NCI-H2107 (cell line): ENCODE measurements at regions not wholly inside any gene's neighbourhood (a gene's known extent, or its start where the extent isn't known, plus 50 kb on each side); places are given as distances from the start of the nearest gene placed in this dataset.
"Not testable (repeated sequence)": the region's sequence is repeated elsewhere in the genome, so short reads cannot be mapped to it uniquely, and the experiment has no call there.

Experiments
- DNase-seq: peaks from one replicate; lab custom pipeline; 2025; lab: John Stamatoyannopoulos, UW

GRCh38 chr1:38746941-38747600 is 112.5 kb downstream of the RRAGC start:
- DNase-seq, result peak; percentile 85

- DNase-seq, result no peak
These were observed 113.1 kb downstream of the RRAGC start for GRCh38 chr1:38746402-38746935.

GRCh38 chr1:38745476-38746401 is 113.8 kb downstream of the RRAGC start:
- DNase-seq, result no peak

- DNase-seq, result no peak
These were observed 114.9 kb downstream of the RRAGC start for GRCh38 chr1:38744452-38745350.

- DNase-seq, result no peak
These were observed 116.4 kb downstream of the RRAGC start for GRCh38 chr1:38743184-38743583.

GRCh38 chr1:38741341-38741740 is 118.2 kb downstream of the RRAGC start:
- DNase-seq, result no peak

- no peak for DNase-seq
These were observed 119.1 kb downstream of the RRAGC start for GRCh38 chr1:38740487-38740886.

- DNase-seq, result no peak
These were observed 121.4 kb downstream of the RRAGC start for GRCh38 chr1:38738207-38738606.

- DNase-seq, result no peak
These were observed 123.2 kb downstream of the RRAGC start for GRCh38 chr1:38736399-38736798.

GRCh38 chr1:38735651-38736161 is 123.9 kb downstream of the RRAGC start:
- DNase-seq, result no peak

- no peak for DNase-seq
These were observed 125.8 kb downstream of the RRAGC start for GRCh38 chr1:38733761-38734160.

GRCh38 chr1:38730511-38731397 is 128.8 kb downstream of the RRAGC start:
- DNase-seq, result no peak

- DNase-seq, result no peak
These were observed 131.0 kb downstream of the RRAGC start for GRCh38 chr1:38728585-38728908.

- peak; percentile 77 for DNase-seq
These were observed 131.6 kb downstream of the RRAGC start for GRCh38 chr1:38727684-38728584.

GRCh38 chr1:38725321-38725961 is 134.1 kb downstream of the RRAGC start:
- not testable (repeated sequence) for DNase-seq

- no peak for DNase-seq
These were observed 135.1 kb downstream of the RRAGC start for GRCh38 chr1:38724160-38725131.

- DNase-seq, result no peak
These were observed 137.8 kb downstream of the RRAGC start for GRCh38 chr1:38721816-38722215.

GRCh38 chr1:38719880-38720279 is 139.7 kb downstream of the RRAGC start:
- no peak for DNase-seq
